GM18861 (cell line): ENCODE measurements at regions not wholly inside any gene's neighbourhood (a gene's known extent, or its start where the extent isn't known, plus 50 kb on each side); places are given as distances from the start of the nearest gene placed in this dataset.

Experiments used
- ATAC-seq: cut with Tn5 transposase; IDR thresholded peaks from one replicate; pipeline ENCODE4 v1.9.1; 2021; ENCODE audit not compliant: unreplicated experiment

DNA sequence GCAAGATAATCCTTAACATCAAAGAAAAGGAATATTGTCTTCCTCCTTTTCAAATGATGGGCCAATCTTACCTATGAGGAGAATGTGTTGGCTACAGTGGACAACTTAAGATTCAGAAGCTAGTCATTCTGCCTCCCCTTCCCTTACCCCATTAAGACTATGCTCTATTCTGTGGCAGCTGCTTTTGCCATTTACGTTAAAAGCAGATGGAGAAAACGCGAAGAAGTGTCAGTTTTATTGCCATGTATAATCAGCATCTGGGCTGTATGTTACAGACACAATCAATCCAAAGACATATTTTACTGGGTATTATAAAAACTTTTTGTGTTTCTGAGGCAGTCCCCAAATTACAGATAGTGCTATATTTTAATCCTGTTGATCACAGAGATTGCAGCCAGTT is 196.1 kb upstream of the PACRGL start:
- ATAC-seq, result no peak

DNA sequence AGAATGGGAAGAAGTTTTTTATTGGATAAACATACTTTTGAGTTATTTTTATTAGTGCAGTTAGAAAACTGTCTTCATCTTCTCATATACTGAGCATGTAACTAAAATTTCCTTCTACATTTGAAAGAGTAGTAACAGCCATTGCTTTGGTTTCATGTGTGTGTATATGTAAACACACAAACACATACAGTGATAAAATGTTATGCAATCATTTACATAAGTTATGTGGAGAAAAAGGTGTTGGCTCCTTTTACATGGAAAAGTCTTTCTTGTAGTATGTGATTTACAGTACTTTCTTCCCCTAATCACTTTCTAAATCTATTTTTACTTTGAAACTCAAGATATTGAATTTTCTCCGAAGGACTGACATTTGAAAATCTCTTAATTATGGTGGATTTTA is 194.3 kb upstream of the PACRGL start:
- no peak for ATAC-seq

GRCh38 chr4:20506827-20507226 is 193.4 kb upstream of the PACRGL start:
- ATAC-seq, result no peak

DNA sequence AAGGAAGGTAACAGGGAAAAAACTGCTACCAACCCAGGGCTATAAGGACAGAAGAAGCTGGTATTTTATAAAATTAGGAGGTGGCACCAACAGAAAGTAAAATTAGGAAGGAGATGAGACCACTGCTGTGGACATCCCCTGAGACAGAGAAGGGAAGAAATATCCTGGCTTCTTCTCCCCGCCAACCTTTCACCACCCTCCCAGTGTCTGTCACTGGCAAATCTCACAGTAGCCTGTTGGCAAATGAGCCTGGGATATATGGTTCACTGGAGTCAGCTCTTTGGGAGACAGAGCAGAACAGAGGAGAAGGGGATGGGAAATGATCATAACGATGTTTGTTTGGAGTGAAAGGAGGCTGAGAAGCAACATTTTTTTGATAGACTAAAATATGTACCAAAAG is 190.9 kb upstream of the PACRGL start:
- no peak for ATAC-seq

- ATAC-seq, result no peak
Observed at GRCh38 chr4:20512033-20512792, 188.0 kb upstream of the PACRGL start.

DNA sequence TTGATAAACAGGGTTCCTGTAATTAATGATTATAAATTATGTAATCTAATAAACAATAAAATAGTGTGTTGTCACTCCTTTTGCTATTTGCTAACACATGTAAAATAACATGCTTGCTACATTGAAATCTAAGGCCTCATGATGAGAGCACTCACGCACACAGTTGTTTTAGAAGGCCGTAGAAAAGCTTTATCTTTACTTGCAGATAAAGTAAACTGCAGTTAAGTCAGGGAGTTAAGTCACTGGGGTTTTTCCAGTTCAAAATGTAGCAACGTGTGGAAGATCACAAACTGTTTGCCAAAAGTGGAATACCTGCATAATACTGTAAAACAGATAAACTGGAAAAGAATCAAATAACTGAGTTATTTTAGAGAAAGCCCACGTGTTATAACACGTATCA is 187.3 kb upstream of the PACRGL start:
- no peak for ATAC-seq

- no peak for ATAC-seq
Observed at GRCh38 chr4:20520901-20521300, 179.4 kb upstream of the PACRGL start.

DNA sequence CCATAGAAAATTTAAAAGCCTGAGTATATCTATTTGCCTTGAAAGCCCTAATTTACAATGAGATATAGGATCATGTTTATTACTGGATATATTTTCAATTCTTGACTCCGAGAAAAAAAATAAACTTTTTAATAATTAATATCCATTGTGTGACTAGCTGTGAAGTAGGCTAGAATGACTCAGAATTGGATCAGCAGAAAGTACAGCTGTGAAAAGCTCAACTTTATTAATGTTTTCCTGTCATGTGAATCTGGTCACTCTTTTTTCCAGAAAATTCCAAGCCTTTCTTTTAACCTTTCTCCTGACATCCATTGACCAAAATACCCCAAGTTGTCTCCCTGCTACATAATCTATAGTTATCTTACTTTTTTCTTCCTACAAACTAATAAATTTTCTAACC is 171.8 kb upstream of the PACRGL start:
- no peak for ATAC-seq

DNA sequence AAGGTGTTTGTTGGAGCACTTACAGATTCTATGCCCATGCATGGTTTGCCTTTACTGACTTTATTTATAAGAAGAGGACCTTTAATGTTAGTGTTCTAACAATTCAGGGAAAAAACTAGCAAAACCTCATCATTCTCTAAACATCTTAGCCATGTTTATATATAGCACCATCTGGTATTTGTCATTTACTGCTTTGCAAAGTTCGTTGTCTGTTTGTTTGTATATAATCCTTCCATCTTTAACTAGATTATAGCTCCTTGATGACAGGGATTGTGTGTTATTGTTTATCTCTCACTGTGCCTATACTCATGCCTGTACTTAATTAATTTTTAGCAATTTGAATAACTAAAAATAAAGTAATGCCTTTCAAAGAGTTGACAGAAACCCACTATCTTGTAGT is 170.6 kb upstream of the PACRGL start:
- no peak for ATAC-seq

- no peak for ATAC-seq
Observed at GRCh38 chr4:20532116-20532790, 168.0 kb upstream of the PACRGL start.

GRCh38 chr4:20532871-20533870 is 167.1 kb upstream of the PACRGL start:
- no peak for ATAC-seq

- ATAC-seq, result no peak
Observed at GRCh38 chr4:20538905-20539304, 161.4 kb upstream of the PACRGL start.

- ATAC-seq, result no peak
Observed at GRCh38 chr4:20543131-20543530, 157.1 kb upstream of the PACRGL start.

- ATAC-seq, result no peak
Observed at GRCh38 chr4:20544645-20545044, 155.6 kb upstream of the PACRGL start.

GRCh38 chr4:20552004-20552403 is 148.3 kb upstream of the PACRGL start:
- ATAC-seq, result no peak

- no peak for ATAC-seq
Observed at GRCh38 chr4:20554134-20554533, 146.1 kb upstream of the PACRGL start.

DNA sequence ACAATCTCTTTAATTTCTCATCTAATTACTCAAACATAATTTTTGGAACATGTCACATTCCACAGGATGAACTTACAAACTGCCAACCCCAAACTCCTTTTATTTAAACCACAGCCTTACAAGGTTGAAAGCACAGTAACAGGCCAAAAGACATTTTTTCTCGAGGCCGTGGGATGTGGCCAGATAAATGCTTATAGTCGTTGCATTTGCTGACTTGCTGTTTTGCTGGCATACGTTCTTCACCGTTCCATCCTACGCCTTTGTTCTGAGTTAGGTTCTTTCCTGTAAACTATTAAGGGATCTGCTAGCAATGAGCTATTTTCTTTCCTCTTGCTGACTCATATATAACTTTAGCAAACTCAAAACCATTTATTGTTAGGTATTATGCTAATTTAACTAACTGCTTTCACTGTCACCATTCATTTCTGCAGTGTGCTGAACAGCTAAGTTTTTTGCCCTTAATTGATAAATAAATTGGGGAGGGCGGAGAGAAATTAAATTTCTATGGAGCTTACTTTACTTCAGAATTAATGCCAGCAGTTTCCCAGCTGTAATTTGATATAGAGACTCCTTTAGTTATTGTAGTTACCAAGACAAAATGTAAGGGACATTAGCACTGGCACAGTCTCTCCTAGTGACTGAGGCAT is 135.1 kb upstream of the PACRGL start:
- no peak for ATAC-seq

DNA sequence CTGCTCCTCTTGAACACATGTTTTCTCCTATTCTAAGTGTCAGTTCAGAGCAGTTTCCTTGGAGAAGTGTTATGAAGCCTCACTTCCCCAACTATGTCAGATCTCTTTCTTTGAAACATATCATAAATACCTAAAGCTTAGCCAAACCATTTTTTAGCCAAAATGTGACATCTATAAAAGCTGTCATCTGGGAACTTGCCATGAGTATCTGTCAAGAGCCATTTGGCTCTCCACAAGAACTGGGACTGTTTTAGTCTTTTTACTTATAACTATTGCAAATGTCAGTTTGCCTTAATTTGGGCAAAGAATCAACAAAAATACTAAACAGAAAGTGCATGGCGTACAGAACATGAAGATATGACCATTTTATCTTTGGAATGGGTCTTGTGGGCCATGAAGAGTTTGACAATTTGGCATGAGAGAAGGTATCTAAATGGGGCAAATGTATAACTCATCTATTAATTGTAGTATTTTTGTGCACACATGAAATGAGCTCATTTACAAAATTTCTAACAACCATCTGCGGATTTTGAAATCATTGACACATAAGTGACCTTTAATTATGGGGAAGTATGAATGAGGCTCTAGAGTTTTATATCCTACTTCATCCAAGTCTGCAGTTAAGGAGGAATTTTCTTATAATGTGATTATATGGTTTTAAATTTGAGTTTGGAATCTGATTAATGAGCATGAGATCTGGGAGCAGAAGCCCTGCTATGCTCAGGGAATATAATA is 129.1 kb upstream of the PACRGL start:
- ATAC-seq, result no peak

GRCh38 chr4:20572976-20573375 is 127.3 kb upstream of the PACRGL start:
- no peak for ATAC-seq

GRCh38 chr4:20574986-20575385 is 125.3 kb upstream of the PACRGL start:
- ATAC-seq, result no peak
